Calu3 (cell line): ENCODE measurements at regions not wholly inside any gene's neighbourhood (a gene's known extent, or its start where the extent isn't known, plus 50 kb on each side); places are given as distances from the start of the nearest gene placed in this dataset.
A peak's percentile ranks its signal among the peaks of the same experiment; 100 is the strongest.

Experiments used
- BruUV-seq: library from RNA; stranded (reverse); fragments of 400-500 nt; replicated peaks from 2 replicates; lab custom pipeline; 2021; lab: Mats Ljungman, UMichigan
- CTCF ChIA-PET: fragments of 300-600 bp; sonication (Branson Sonifier 250); formaldehyde crosslinking; loops from one replicate; lab custom pipeline; 2022; ENCODE audit warnings: antibody characterized with exemption; lab: Charles Lee
- DNase-seq: peaks from one replicate; pipeline ENCODE4 v3.0.0; 2022
- H3K27ac Mint-ChIP-seq: one replicate; pipeline ENCODE4 v1.8.0; 2022; ENCODE audit warnings: mixed read lengths; ENCODE audit not compliant: unreplicated experiment
- H3K27me3 Mint-ChIP-seq: one replicate; pipeline ENCODE4 v1.8.0; 2022; ENCODE audit warnings: mixed read lengths; ENCODE audit not compliant: unreplicated experiment
- H3K36me3 Mint-ChIP-seq: one replicate; pipeline ENCODE4 v1.8.0; 2022; ENCODE audit warnings: mild to moderate bottlenecking, moderate library complexity, mixed read lengths; ENCODE audit not compliant: insufficient read depth, unreplicated experiment
- H3K4me1 Mint-ChIP-seq: one replicate; pipeline ENCODE4 v1.8.0; 2022; ENCODE audit warnings: mild to moderate bottlenecking, low read depth, mixed read lengths; ENCODE audit not compliant: unreplicated experiment
- H3K4me3 Mint-ChIP-seq: one replicate; pipeline ENCODE4 v1.8.0; 2022; ENCODE audit warnings: mild to moderate bottlenecking, low read depth, moderate library complexity, mixed read lengths; ENCODE audit not compliant: unreplicated experiment
- H3K9me3 Mint-ChIP-seq: one replicate; pipeline ENCODE4 v1.8.0; 2022; ENCODE audit warnings: low read depth, mixed read lengths; ENCODE audit not compliant: unreplicated experiment
- CTCF ChIP-seq: fragments of 200-600 bp; IDR thresholded peaks from one replicate; pipeline ENCODE4 v1.8.0; 2022; ENCODE audit warnings: antibody characterized with exemption; ENCODE audit not compliant: unreplicated experiment
- intact Hi-C: fragments of 100-400 bp; cut with micrococcal nuclease; formaldehyde crosslinking; loops from one replicate; pipeline ENCODE4 v1.10.0; 2022; ENCODE audit not compliant: unreplicated experiment

GRCh38 chr4:77232653-77233052 lies 75.6 kb downstream of the CCNG2 start:
- H3K9me3 Mint-ChIP-seq: no peaks in the 10 kb centered on the region
- TF ChIP-seq CTCF: no peak
- H3K27ac Mint-ChIP-seq: no peak overlapping the region
- intact Hi-C loops: loop anchor here (2.0 kb wide), 1 partner anchor 200 kb away; no protein-coding TSS in a partner anchor
- no peak overlapping the region for H3K4me3 Mint-ChIP-seq
- peaks cover 39% of the 10 kb centered on the region for H3K27me3 Mint-ChIP-seq
- CTCF ChIA-PET: no interaction called here
- no peaks in the 10 kb centered on the region for H3K36me3 Mint-ChIP-seq
- no TSS peak for BruUV-seq
- DNase-seq: peak; percentile 7
- H3K4me1 Mint-ChIP-seq: no peaks in the 10 kb centered on the region

GRCh38 chr4:77235289-77235854 lies 78.4 kb downstream of the CCNG2 start:
- Mint-ChIP-seq H3K27me3 (peaks cover 59% of the 10 kb centered on the region), H3K4me1 (no peaks in the 10 kb centered on the region), H3K36me3 (no peaks in the 10 kb centered on the region), H3K9me3 (no peaks in the 10 kb centered on the region), H3K4me3 (no peak overlapping the region), H3K27ac (no peak overlapping the region)
- CTCF ChIA-PET: interaction anchor here (0.5 kb wide), 1 partner anchor 49 kb away, joined by 4 read pairs; no protein-coding TSS in a partner anchor
- BruUV-seq: no TSS peak
- intact Hi-C loops: no loop called here
- no peak for TF ChIP-seq CTCF
- DNase-seq: no peak

- TF ChIP-seq CTCF: no peak
- no peak overlapping the region for H3K27ac Mint-ChIP-seq
- H3K9me3 Mint-ChIP-seq: no peaks in the 10 kb centered on the region
- no peak for DNase-seq
- CTCF ChIA-PET: no interaction called here
- peaks cover 74% of the 10 kb centered on the region for H3K27me3 Mint-ChIP-seq
- H3K4me1 Mint-ChIP-seq: no peaks in the 10 kb centered on the region
- H3K36me3 Mint-ChIP-seq: no peaks in the 10 kb centered on the region
- intact Hi-C loops: no loop called here
- no TSS peak for BruUV-seq
- no peak overlapping the region for H3K4me3 Mint-ChIP-seq
Observed at GRCh38 chr4:77236806-77237205, 79.8 kb downstream of the CCNG2 start.

- Mint-ChIP-seq H3K36me3 (no peaks in the 10 kb centered on the region), H3K27ac (no peak overlapping the region), H3K4me3 (no peak overlapping the region), H3K27me3 (peaks cover 85% of the 10 kb centered on the region), H3K4me1 (no peaks in the 10 kb centered on the region), H3K9me3 (no peaks in the 10 kb centered on the region)
- CTCF ChIA-PET: interaction anchor here (1.0 to 3.2 kb wide), 2 partner anchors 37 to 117 kb away, joined by 3 to 26 read pairs; no protein-coding TSS in a partner anchor
- intact Hi-C loops: loop anchor here (1.0 kb wide), 2 partner anchors 69 to 118 kb away; no protein-coding TSS in a partner anchor
- TF ChIP-seq CTCF: peak; percentile 64
- no TSS peak for BruUV-seq
- peak; percentile 75 for DNase-seq
Observed at GRCh38 chr4:77240469-77241066, 83.6 kb downstream of the CCNG2 start.
